H1 (cell line): ENCODE measurements at regions not wholly inside any gene's neighbourhood (a gene's known extent, or its start where the extent isn't known, plus 50 kb on each side); places are given as distances from the start of the nearest gene placed in this dataset.

Source experiments
- BACH1 ChIP-seq: IDR thresholded peaks from 2 replicates; pipeline ENCODE4 v1.6.1; 2012; ENCODE audit warnings: low read length, improper control_type of control experiment
- CBX8 ChIP-seq: fragments of 300-800, 300-1000 bp; sonication (generic); IDR thresholded peaks from 2 replicates; pipeline ENCODE4 v1.7.1; 2016; ENCODE audit warnings: low read depth, low read length, borderline replicate concordance
- KDM1A ChIP-seq: fragments of 200-600, 300-600 bp; sonication (generic); IDR thresholded peaks from 2 replicates; pipeline ENCODE4 v1.7.1; 2016; ENCODE audit warnings: mild to moderate bottlenecking, low read length, borderline replicate concordance
- TAF1 ChIP-seq: IDR thresholded peaks from 2 replicates; pipeline ENCODE4 v1.6.1; 2011; ENCODE audit warnings: mild to moderate bottlenecking, low read depth, low read length
- TAF7 ChIP-seq: optimal IDR thresholded peaks from 2 replicates; pipeline ENCODE3; 2011; ENCODE audit warnings: low read depth, mild to moderate bottlenecking, inconsistent platforms, low read length, moderate library complexity, borderline replicate concordance
- TEAD4 ChIP-seq: IDR thresholded peaks from 2 replicates; pipeline ENCODE4 v1.6.1; 2012; ENCODE audit warnings: low read depth, low read length, inconsistent platforms, mixed read lengths
- ZNF274 ChIP-seq: IDR thresholded peaks from 2 replicates; pipeline ENCODE4 v1.7.0; 2012; ENCODE audit warnings: low read length, borderline replicate concordance; ENCODE audit errors: extremely low read depth
- TF ChIP-seq, protein P1 (sequence below): IDR thresholded peaks from 2 replicates; pipeline ENCODE4 v1.6.1; 2011; ENCODE audit warnings: low read length, improper control_type of control experiment

DNA sequence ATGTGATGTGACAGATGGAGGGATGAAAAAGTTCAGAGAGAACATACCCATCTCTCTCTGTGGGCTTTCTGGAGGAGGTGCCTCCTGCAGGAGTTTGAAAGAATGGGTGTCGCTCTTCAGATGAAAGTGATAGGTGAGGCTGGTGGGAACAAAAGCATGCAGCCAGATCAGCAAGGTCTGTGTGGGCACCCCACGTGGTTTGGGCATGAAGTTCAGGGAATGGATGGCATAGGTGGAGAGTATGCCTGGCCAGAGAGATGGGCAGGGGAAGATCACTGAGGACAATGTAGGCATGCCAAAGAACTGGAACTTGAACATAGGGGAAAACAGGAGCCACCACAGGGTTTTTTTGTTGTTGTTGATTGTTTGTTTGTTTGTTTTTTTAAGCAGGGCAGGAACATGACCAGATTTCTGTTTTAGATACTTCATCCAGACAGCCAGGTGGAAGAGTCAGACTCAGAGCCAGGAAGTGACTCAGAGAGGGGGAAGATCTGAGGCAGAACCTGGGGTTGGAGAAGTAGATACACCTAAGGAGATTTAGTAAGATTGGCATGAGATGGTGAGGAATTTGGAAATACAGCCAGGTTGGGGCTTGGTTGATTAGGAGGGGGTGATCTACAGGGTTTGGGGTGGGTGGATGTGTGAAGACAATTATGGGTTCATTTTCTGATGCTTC lies 64.8 kb upstream of the CLSTN2 start (continued):
- TF ChIP-seq, protein P1, sequence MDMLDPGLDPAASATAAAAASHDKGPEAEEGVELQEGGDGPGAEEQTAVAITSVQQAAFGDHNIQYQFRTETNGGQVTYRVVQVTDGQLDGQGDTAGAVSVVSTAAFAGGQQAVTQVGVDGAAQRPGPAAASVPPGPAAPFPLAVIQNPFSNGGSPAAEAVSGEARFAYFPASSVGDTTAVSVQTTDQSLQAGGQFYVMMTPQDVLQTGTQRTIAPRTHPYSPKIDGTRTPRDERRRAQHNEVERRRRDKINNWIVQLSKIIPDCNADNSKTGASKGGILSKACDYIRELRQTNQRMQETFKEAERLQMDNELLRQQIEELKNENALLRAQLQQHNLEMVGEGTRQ = no peak
- TF ChIP-seq TEAD4 = no peak
- no peak for TF ChIP-seq TAF7
- no peak for TF ChIP-seq ZNF274
- no peak for TF ChIP-seq BACH1
- TF ChIP-seq TAF1 = no peak
- no peak for TF ChIP-seq CBX8
- no peak for TF ChIP-seq KDM1A
